ENCODE measurements at regions not wholly inside any gene's neighbourhood (a gene's known extent, or its start where the extent isn't known, plus 50 kb on each side); places are given as distances from the start of the nearest gene placed in this dataset.

DNA sequence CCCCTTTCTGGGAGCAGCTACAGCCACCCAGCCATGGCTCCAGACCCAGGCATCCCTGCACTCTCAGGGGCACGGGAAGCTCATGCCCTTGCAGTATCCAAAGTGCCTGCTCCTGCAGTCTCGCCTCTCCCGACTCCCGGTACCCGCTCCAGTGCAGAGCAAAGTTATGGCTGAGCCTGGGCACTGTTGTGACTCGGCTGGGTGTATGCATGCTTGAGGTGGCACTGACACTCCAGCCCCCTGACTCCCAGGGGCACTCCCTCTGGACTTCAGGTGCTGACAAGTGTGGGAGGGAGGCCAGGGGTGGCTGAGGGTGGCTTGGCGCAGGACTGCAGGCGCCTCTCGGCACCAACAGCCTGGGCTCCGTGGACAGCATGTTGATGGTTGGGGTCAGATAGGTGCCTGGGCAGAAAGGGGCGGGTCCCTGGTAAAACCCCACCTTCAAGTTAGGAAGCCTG is 580.1 kb upstream of the ADGRL2 start:
- TF ChIP-seq CTCF (IDR thresholded peaks at IDR 0.05) = no peak
- TF ChIP-seq POLR2A (IDR thresholded peaks at IDR 0.05) = no peak

All from right lobe of liver (tissue), 4 donors.